GM20000 (cell line): ENCODE measurements at regions not wholly inside any gene's neighbourhood (a gene's known extent, or its start where the extent isn't known, plus 50 kb on each side); places are given as distances from the start of the nearest gene placed in this dataset.

Experiments
- DNase-seq: peaks from one replicate; pipeline ENCODE4 v3.0.0; 2012; ENCODE audit warnings: low spot score
- CTCF ChIP-seq: IDR thresholded peaks from 2 replicates; pipeline ENCODE4 v1.5.1; 2012; ENCODE audit warnings: mild to moderate bottlenecking, control low read depth; ENCODE audit errors: extremely low read depth, missing control alignments

GRCh38 chr15:96217983-96218382, 112.5 kb upstream of the NR2F2 start:
- no peak for TF ChIP-seq CTCF
- DNase-seq, result no peak

- DNase-seq, result no peak
- no peak for TF ChIP-seq CTCF
These were observed 111.7 kb upstream of the NR2F2 start for GRCh38 chr15:96218623-96219455.

- TF ChIP-seq CTCF, result no peak
- DNase-seq, result no peak
These were observed 110.8 kb upstream of the NR2F2 start for GRCh38 chr15:96219681-96220080.

- no peak for TF ChIP-seq CTCF
- DNase-seq, result no peak
These were observed 109.8 kb upstream of the NR2F2 start for GRCh38 chr15:96220657-96221056.

- TF ChIP-seq CTCF, result no peak
- no peak for DNase-seq
These were observed 107.5 kb upstream of the NR2F2 start for GRCh38 chr15:96222981-96223380.

GRCh38 chr15:96223939-96224338, 106.6 kb upstream of the NR2F2 start:
- no peak for TF ChIP-seq CTCF
- no peak for DNase-seq

- TF ChIP-seq CTCF, result no peak
- no peak for DNase-seq
These were observed 104.7 kb upstream of the NR2F2 start for GRCh38 chr15:96225642-96226259.
